Umbilical cord (tissue), 1 donor: ENCODE measurements at regions not wholly inside any gene's neighbourhood (a gene's known extent, or its start where the extent isn't known, plus 50 kb on each side); places are given as distances from the start of the nearest gene placed in this dataset.
A peak's percentile ranks its signal among the peaks of the same experiment; 100 is the strongest.

Experiments
- DNase-seq: peaks from one replicate; pipeline ENCODE4 v3.0.0-alpha.2; 2015; ENCODE audit warnings: low spot score

DNA sequence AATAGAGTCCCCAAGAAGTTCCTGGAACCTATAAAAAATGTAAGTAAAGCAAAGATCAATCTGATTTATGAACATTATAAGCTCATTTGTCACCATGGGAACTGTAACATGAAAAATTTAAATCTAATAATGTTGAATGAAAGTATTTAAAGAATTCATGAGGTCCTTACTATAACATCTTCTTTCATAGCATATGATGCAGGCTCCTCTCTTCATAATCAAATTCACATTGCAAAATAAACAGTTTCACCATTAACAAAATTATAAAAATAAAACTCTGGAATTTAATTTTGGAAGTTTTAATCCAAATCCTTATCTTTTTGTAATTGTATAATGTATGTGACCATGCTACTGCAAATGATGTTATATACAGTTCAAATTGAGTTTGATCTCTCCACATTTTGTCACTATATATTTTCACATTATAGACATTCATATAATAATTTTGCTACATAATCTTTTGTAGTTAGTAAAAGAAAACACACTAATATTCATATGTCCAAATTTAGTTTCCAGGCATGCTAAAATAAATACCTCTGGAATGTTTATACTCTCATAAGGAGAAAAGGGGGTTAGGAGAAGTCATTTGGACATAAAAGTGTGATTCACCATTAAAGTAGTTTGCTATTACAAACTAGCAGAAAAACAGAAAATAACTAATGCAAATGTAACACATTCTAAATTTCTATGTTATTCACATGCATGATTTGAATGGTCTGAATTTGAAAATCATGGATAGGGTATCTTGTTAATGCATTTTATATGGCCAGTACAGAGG lies 954.1 kb downstream of the DSC3 start:
- no peak for DNase-seq

DNA sequence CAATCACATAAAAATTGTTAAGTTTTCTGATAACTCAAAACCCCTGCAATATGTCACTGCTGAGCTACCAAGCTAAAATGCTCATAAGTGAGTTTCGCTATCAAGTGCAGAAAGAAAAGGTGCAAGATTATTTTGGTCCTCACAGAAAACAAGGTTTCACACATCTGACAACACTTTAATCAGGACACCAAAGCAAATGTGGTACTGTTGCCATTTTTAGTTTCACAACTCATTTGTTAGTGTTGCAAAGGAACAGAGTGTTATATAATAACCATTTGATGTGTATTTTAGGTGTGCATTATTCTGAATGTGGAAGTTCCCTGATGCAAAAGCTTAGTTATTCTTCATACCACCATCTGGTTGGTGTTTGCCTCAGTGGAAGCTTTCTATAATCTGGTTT lies 956.2 kb downstream of the DSC3 start:
- no peak for DNase-seq

DNA sequence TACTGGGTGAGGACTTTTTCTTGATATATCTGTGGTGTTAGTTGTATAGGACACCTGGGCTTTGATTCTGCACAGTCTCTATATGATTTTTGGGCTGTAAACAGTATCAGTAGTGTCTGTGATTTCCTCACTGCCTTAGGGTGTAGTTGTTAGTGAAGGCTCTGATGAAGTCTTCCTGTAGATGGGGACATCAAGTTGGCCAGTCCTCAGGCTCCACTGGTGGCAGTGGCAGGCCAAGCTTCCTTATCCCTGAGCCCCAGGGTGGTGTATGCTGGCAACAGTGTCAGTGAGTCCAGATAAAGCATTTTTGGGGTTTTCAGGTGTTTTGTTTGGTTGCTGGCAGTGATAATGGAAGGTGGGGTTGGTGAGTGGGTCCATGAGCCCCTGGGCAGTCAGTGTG lies 961.4 kb downstream of the DSC3 start:
- DNase-seq = no peak

DNA sequence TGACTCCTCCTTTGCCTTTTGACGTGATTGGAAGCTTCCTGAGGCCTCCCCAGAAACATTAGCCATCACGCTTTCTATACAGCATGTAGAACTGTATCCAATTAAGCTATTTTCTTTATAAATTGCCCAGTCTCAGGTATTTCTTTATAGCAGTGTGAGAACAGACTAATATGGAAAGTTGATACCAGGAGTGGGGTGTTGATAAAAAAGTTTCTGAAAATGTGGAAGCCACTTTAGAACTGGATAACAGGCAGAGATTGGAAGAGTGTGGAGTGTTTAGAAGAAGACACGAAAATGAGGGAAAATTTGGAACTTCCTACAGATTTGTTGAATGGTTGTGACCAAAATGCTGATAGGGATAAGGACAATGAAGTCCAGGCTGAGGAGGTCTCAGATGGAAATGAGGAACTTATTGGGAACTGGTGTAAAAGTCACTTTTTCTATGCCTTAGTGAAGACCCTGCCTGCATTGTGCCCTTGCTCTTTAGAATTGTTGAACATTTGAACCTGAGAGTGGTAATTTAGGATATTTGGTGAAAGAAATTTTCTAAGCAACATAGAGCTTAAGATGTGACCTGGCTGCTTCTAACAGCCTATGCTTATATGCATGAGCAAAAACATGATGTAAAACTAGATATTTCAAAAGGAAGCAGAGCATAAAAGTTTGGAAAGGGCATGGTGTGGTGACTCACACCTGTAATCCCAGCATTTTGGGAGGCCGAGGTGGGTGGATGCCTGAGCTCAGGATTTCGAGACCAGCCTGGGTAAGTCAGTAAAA lies 969.7 kb downstream of the DSC3 start:
- no peak for DNase-seq

- no peak for DNase-seq
These were observed 976.3 kb downstream of the DSC3 start for GRCh38 chr18:30066288-30066687.

- DNase-seq = no peak
These were observed 985.1 kb downstream of the DSC3 start for GRCh38 chr18:30057398-30057797.

GRCh38 chr18:30056528-30056927 lies 986.0 kb downstream of the DSC3 start:
- no peak for DNase-seq

GRCh38 chr18:30044496-30044895 lies 998.0 kb downstream of the DSC3 start:
- DNase-seq = no peak

- DNase-seq = no peak
These were observed 1003.3 kb downstream of the DSC3 start for GRCh38 chr18:30039201-30039600.

DNA sequence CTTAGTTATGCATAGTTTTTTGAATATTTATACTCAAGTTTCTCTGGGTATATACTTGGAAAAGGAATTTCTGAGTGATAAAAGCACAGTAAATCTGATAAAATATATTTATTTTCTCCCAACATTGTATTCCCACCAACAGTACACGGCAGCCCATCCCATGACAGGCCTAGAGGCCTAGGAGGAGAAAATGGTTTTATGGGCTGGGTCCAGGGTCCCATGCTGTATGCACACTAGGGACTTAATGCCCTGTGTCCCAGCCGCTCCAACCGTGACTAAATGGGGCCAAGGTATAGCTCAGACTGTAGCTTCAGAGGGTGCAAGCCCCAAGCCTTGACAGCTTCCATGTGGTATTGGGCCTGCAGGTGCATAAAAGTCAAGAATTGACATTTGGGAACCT lies 1007.7 kb downstream of the DSC3 start:
- DNase-seq = no peak

DNA sequence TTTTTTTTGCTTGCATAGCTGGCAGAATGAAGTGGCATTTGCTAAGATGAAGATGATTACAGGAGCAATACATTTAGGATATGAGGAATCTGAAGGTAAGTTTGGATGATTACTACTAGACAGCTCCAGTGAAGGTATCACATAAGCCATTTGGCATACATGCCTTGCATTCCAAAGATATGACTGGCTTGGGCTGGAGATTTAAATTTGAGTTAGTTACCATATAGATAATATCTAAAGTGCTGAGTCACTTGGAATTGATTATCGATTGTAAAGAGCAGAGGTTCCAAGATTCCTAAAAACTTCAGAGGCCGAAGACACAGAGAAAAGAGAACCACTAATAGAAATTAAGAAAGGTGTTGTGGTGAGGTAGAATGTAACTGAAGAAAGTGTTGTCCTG lies 1026.4 kb downstream of the DSC3 start:
- DNase-seq = no peak

- DNase-seq = no peak
These were observed 1037.6 kb downstream of the DSC3 start for GRCh38 chr18:30004965-30005364.

GRCh38 chr18:29982218-29982617 lies 1060.3 kb downstream of the DSC3 start:
- DNase-seq = no peak

GRCh38 chr18:29979881-29980280 lies 1062.7 kb downstream of the DSC3 start:
- peak; percentile 2 for DNase-seq

GRCh38 chr18:29969876-29970275 lies 1072.7 kb downstream of the DSC3 start:
- DNase-seq = no peak

GRCh38 chr18:29962579-29962978 lies 1080.0 kb downstream of the DSC3 start:
- DNase-seq = no peak

DNA sequence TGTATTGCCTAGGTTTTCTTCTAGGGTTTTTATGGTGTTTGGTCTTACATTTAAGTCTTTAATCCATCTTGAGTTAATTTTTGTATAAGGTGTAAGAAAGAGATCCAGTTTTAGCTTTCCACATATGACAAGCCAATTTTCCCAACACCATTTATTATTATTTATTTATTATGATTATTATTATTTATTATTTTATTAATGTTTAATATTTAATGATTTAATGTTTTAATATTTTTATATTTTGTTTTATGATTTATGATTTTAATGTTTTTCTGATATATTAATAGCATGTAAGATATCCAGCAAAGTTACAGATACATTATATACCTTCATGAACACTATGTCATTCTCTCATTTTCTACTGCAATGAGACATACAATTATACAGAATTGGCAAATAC lies 1082.0 kb downstream of the DSC3 start:
- DNase-seq = no peak

DNA sequence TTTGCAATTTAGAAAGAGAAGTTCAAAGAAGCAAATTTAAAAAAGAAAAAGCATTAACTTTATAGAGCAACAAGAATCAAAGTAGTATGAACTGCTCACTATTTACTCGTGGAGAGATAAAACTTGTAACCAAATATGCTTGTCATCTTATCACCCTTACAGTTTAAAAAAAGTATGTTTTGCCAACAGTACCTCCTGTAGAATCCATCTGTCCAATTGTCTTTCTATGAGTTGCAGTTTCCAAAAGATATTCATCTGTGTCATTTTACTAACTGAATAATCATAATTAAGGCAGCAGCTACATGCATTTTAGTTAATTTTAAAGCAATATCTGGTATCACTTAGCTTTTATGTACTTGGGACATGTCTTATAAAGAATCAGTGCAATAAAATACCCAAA lies 1112.3 kb downstream of the DSC3 start:
- DNase-seq = no peak

DNA sequence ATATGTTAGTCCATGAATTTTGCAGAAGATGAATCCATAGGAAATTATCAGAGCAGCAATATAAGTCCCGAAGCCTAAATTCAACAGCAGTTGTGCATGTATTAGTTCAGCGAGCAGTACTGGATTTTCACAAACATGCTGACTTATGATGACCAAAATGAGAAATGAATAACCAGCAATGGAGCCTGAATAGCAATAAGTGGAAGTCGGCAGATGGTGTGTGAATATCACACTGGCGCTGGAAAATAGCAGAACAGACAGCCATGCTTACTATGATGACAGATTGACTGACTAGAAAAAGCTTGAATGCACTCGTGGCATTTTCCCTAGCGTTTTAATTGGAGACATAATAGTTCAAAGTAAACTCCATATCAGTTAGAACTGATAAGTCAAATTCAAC lies 1114.5 kb downstream of the DSC3 start:
- no peak for DNase-seq

GRCh38 chr18:29925566-29925965 lies 1117.0 kb downstream of the DSC3 start:
- no peak for DNase-seq

DNA sequence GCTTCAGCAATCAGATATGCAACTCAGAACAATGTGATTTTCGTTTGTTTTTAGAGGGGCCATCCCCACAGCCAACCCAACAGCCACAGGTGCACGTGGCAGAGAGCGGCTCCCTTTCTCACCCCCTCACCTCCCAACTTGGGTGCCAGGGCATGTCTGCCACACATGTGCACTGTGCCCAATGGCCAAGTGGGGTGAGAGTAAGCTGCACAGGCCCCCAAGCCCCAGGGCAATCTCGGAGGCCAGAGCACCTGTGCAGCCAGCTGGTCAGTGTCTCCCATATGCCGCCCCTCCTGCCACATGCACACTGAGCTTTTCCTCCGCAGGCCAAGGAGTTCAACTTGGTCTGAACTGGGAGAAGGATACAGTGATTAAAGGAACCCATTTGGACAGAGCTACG lies 1130.2 kb downstream of the DSC3 start:
- DNase-seq = no peak

- DNase-seq = no peak
These were observed 1149.5 kb downstream of the DSC3 start for GRCh38 chr18:29892960-29893558.

DNA sequence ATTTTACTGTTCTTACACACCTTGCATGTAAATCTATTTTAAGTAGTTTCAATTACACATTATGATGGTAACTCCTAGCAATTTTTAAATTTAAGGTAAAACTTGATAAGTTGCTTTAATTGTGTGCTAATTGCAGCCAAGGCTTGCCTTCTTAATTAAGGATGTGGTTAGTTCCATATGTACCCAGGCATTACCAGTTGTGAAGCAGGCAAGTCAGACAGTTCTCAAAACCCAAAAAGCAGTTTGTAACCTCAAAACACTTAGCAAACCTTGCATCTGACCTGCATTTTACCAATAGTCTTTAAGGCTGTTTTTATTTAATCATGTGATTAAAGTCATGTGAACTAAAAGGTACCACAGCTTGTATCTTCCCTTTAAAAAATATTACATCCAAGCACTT lies 1159.4 kb downstream of the DSC3 start:
- no peak for DNase-seq
